ENCODE measurements at regions not wholly inside any gene's neighbourhood (a gene's known extent, or its start where the extent isn't known, plus 50 kb on each side); places are given as distances from the start of the nearest gene placed in this dataset.

DNA sequence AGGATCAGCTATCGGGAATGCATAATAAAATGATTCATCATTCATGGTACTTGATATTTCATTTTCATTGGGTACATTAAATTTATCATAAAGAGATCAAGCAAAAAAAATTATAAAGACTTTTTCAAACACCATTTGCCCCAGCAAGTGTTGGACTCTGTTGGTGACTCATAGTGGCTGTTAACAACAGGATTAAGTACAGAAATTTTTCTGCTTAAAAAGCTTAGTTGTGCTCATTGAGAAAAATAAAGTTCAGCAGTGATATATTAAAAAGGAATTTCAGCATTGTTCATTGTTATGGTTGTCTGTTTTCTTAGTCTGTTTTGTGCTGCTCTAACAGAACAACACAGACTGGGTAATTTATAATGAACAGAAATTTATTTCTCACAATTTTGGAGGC is 86.2 kb upstream of the PCDH10 start:
- TF ChIP-seq, protein P1, sequence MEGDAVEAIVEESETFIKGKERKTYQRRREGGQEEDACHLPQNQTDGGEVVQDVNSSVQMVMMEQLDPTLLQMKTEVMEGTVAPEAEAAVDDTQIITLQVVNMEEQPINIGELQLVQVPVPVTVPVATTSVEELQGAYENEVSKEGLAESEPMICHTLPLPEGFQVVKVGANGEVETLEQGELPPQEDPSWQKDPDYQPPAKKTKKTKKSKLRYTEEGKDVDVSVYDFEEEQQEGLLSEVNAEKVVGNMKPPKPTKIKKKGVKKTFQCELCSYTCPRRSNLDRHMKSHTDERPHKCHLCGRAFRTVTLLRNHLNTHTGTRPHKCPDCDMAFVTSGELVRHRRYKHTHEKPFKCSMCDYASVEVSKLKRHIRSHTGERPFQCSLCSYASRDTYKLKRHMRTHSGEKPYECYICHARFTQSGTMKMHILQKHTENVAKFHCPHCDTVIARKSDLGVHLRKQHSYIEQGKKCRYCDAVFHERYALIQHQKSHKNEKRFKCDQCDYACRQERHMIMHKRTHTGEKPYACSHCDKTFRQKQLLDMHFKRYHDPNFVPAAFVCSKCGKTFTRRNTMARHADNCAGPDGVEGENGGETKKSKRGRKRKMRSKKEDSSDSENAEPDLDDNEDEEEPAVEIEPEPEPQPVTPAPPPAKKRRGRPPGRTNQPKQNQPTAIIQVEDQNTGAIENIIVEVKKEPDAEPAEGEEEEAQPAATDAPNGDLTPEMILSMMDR (IDR thresholded peaks at IDR 0.05): no peak
- TF ChIP-seq POLR2A (IDR thresholded peaks at IDR 0.05): no peak

Measured in Peyer's patch (tissue), 4 donors.